HG03520 (cell line): ENCODE measurements at regions not wholly inside any gene's neighbourhood (a gene's known extent, or its start where the extent isn't known, plus 50 kb on each side); places are given as distances from the start of the nearest gene placed in this dataset.
A peak's percentile ranks its signal among the peaks of the same experiment; 100 is the strongest.

Experiments used
- ATAC-seq: cut with Tn5 transposase; IDR thresholded peaks from one replicate; pipeline ENCODE4 v1.9.1; 2021; ENCODE audit warnings: mild to moderate bottlenecking, moderate library complexity; ENCODE audit not compliant: unreplicated experiment

GRCh38 chr2:126515471-126515870, 140.5 kb upstream of the GYPC start:
- no peak for ATAC-seq

- no peak for ATAC-seq
Measured at GRCh38 chr2:126518196-126518595, 137.8 kb upstream of the GYPC start.

- ATAC-seq = peak; percentile 69
Measured at GRCh38 chr2:126527836-126528490, 128.0 kb upstream of the GYPC start.

GRCh38 chr2:126531029-126531428, 124.9 kb upstream of the GYPC start:
- ATAC-seq = no peak

- no peak for ATAC-seq
Measured at GRCh38 chr2:126534478-126534877, 121.5 kb upstream of the GYPC start.

- ATAC-seq = no peak
Measured at GRCh38 chr2:126535408-126535807, 120.5 kb upstream of the GYPC start.

- ATAC-seq = no peak
Measured at GRCh38 chr2:126536605-126537200, 119.3 kb upstream of the GYPC start.

GRCh38 chr2:126539101-126539500, 116.9 kb upstream of the GYPC start:
- ATAC-seq = no peak

GRCh38 chr2:126542247-126542646, 113.7 kb upstream of the GYPC start:
- ATAC-seq = no peak

GRCh38 chr2:126543081-126543480, 112.9 kb upstream of the GYPC start:
- no peak for ATAC-seq

- no peak for ATAC-seq
Measured at GRCh38 chr2:126558029-126558428, 97.9 kb upstream of the GYPC start.

GRCh38 chr2:126568734-126569133, 87.2 kb upstream of the GYPC start:
- ATAC-seq = no peak

GRCh38 chr2:126571403-126571802, 84.6 kb upstream of the GYPC start:
- no peak for ATAC-seq

- no peak for ATAC-seq
Measured at GRCh38 chr2:126575631-126576030, 80.3 kb upstream of the GYPC start.

- ATAC-seq = no peak
Measured at GRCh38 chr2:126579868-126580267, 76.1 kb upstream of the GYPC start.

- no peak for ATAC-seq
Measured at GRCh38 chr2:126586317-126586716, 69.6 kb upstream of the GYPC start.

- ATAC-seq = no peak
Measured at GRCh38 chr2:126599062-126599461, 56.9 kb upstream of the GYPC start.

GRCh38 chr2:126600742-126601141, 55.2 kb upstream of the GYPC start:
- no peak for ATAC-seq

- no peak for ATAC-seq
Measured at GRCh38 chr2:126602334-126602733, 53.6 kb upstream of the GYPC start.
